H1 (cell line): ENCODE measurements at regions not wholly inside any gene's neighbourhood (a gene's known extent, or its start where the extent isn't known, plus 50 kb on each side); places are given as distances from the start of the nearest gene placed in this dataset.

Source experiments
- CTCF ChIA-PET: fragments of 300-600 bp; sonication (Branson Sonifier 250); formaldehyde crosslinking; loops from one replicate; lab custom pipeline; 2021; ENCODE audit not compliant: partially characterized antibody; lab: Charles Lee
- POLR2A ChIA-PET: fragments of 300-600 bp; sonication (Branson Sonifier 250); formaldehyde crosslinking; loops from one replicate; lab custom pipeline; 2021; ENCODE audit warnings: inconsistent platforms; ENCODE audit not compliant: partially characterized antibody; lab: Charles Lee
- DNase-seq, 2 experiments: peaks; one replicate each; pipeline versions ENCODE4 v3.0.0 to v3.0.0-alpha.2; 2010 to 2022; ENCODE audit warnings: low spot score in 2 of 2, low read depth in 1 of 2, mixed read lengths in 1 of 2
- FAIRE-seq: peaks from 2 replicates; lab custom pipeline; 2011; peaks lifted over from hg19 to GRCh38; lab: Jason Lieb, UNC
- H2AFZ ChIP-seq: 2 replicates; pipeline ENCODE4 v1.8.1; 2012; ENCODE audit warnings: low read length, inconsistent platforms
- H2AK5ac ChIP-seq: 2 replicates; pipeline ENCODE4 v1.6.1; 2013; ENCODE audit warnings: low read depth, low read length
- H2BK120ac ChIP-seq: replicated peaks from 2 replicates; pipeline ENCODE3; 2013; ENCODE audit warnings: low read depth, low read length, inconsistent platforms
- H2BK12ac ChIP-seq: 2 replicates; pipeline ENCODE4 v1.6.1; 2013; ENCODE audit warnings: low read depth, low read length
- H2BK15ac ChIP-seq: 2 replicates; pipeline ENCODE4 v1.6.1; 2013; ENCODE audit warnings: low read length
- H2BK20ac ChIP-seq: 2 replicates; pipeline ENCODE4 v1.6.1; 2013; ENCODE audit warnings: low read length
- H2BK5ac ChIP-seq: 2 replicates; pipeline ENCODE4 v1.6.1; 2013; ENCODE audit warnings: low read depth, low read length
- H3K14ac ChIP-seq: 2 replicates; pipeline ENCODE4 v1.6.1; 2013; ENCODE audit warnings: inconsistent platforms; ENCODE audit not compliant: insufficient read length
- H3K18ac ChIP-seq: 2 replicates; pipeline ENCODE4 v1.6.1; 2013; ENCODE audit warnings: low read length; ENCODE audit errors: extremely low read depth
- H3K23ac ChIP-seq: 2 replicates; pipeline ENCODE4 v1.6.1; 2013; ENCODE audit warnings: inconsistent platforms; ENCODE audit not compliant: insufficient read length
- H3K23me2 ChIP-seq: 2 replicates; pipeline ENCODE4 v1.6.1; 2013; ENCODE audit warnings: low read depth, low read length
- H3K27ac ChIP-seq: 2 replicates; pipeline ENCODE4 v1.6.1; 2011; ENCODE audit warnings: low read depth, low read length, inconsistent platforms
- H3K27me3 ChIP-seq, 4 experiments: replicated peaks in 1 of 4; 1 replicate in 1 of 4; 2 replicates in 3 of 4; pipeline versions ENCODE4 v1.6.1 to v1.8.1; 2011 to 2013; ENCODE audit warnings: low read length in 3 of 4, mild to moderate bottlenecking in 3 of 4, inconsistent platforms in 2 of 4, mixed read lengths in 2 of 4, moderate library complexity in 1 of 4; ENCODE audit not compliant: control insufficient read depth in 3 of 4, insufficient read depth in 3 of 4; ENCODE audit errors: extremely low read depth in 1 of 4
- H3K36me3 ChIP-seq, 4 experiments: 2 replicates each; pipeline versions ENCODE4 v1.6.1 to v1.8.1; 2011 to 2013; ENCODE audit warnings: mild to moderate bottlenecking in 4 of 4, low read length in 3 of 4, moderate library complexity in 2 of 4, control low read depth in 1 of 4, inconsistent platforms in 1 of 4; ENCODE audit not compliant: insufficient read depth in 4 of 4, control insufficient read depth in 2 of 4
- H3K4ac ChIP-seq: replicated peaks from 2 replicates; pipeline ENCODE3; 2013; ENCODE audit warnings: low read length, low read depth, mixed read lengths, inconsistent platforms; ENCODE audit not compliant: insufficient read length
- H3K4me1 ChIP-seq, 4 experiments: replicated peaks in 1 of 4; 1 replicate in 1 of 4; 2 replicates in 3 of 4; pipeline versions ENCODE4 v1.6.1 to v1.8.1; 2011 to 2013; ENCODE audit warnings: low read length in 3 of 4, inconsistent platforms in 2 of 4, mixed read lengths in 1 of 4; ENCODE audit not compliant: insufficient read depth in 4 of 4, control insufficient read depth in 3 of 4
- H3K4me2 ChIP-seq, 2 experiments: 2 replicates each; pipeline versions ENCODE4 v1.6.1 to v1.8.1; 2011 to 2013; ENCODE audit warnings: low read depth in 2 of 2, low read length in 2 of 2, control low read depth in 1 of 2, inconsistent platforms in 1 of 2, mild to moderate bottlenecking in 1 of 2; ENCODE audit not compliant: insufficient read depth in 1 of 2
- H3K4me3 ChIP-seq, 4 experiments: fragments of 200-600, 300-600 bp in 1 of 4; sonication (generic), shearing (Covaris generic), sonication (Bioruptor Twin) in 1 of 4; 2 replicates each; pipeline versions ENCODE4 v1.5.1 to v1.8.1; 2011 to 2016; ENCODE audit warnings: low read length in 4 of 4, low read depth in 3 of 4, control low read depth in 2 of 4, inconsistent platforms in 2 of 4, mild to moderate bottlenecking in 2 of 4, mixed read lengths in 1 of 4, moderate library complexity in 1 of 4; ENCODE audit not compliant: insufficient read depth in 2 of 4; ENCODE audit errors: extremely low read depth in 1 of 4
- H3K56ac ChIP-seq: replicated peaks from 2 replicates; pipeline ENCODE3; 2013; ENCODE audit warnings: low read depth, mild to moderate bottlenecking, mixed read lengths, low read length, inconsistent platforms; ENCODE audit not compliant: insufficient read length
- H3K79me1 ChIP-seq: 2 replicates; pipeline ENCODE4 v1.6.1; 2013; ENCODE audit warnings: low read depth, low read length, control low read depth
- H3K79me2 ChIP-seq, 2 experiments: 2 replicates each; pipeline versions ENCODE4 v1.6.1 to v1.8.1; 2012 to 2013; ENCODE audit warnings: low read length in 2 of 2, mild to moderate bottlenecking in 2 of 2, inconsistent platforms in 1 of 2; ENCODE audit not compliant: insufficient read depth in 2 of 2, control insufficient read depth in 1 of 2
- H3K9ac ChIP-seq, 4 experiments: replicated peaks in 1 of 4; 1 replicate in 1 of 4; 2 replicates in 3 of 4; pipeline versions ENCODE4 v1.6.1 to v1.8.1; 2011 to 2013; ENCODE audit warnings: low read depth in 3 of 4, low read length in 3 of 4, control low read depth in 2 of 4, mild to moderate bottlenecking in 2 of 4, moderate library complexity in 2 of 4, inconsistent platforms in 1 of 4; ENCODE audit errors: extremely low read depth in 1 of 4
- H3K9me3 ChIP-seq, 2 experiments: 2 replicates each; pipeline versions ENCODE4 v1.6.1 to v1.8.1; 2012 to 2013; ENCODE audit warnings: mild to moderate bottlenecking in 2 of 2, moderate library complexity in 2 of 2, control low read depth in 1 of 2, inconsistent platforms in 1 of 2, low read depth in 1 of 2, low read length in 1 of 2, mixed read lengths in 1 of 2; ENCODE audit not compliant: insufficient read depth in 2 of 2
- H4K20me1 ChIP-seq, 2 experiments: replicated peaks in 1 of 2; 2 replicates each; pipeline versions ENCODE3 to v1.8.1; 2011 to 2013; ENCODE audit warnings: inconsistent platforms in 2 of 2, low read length in 2 of 2, mild to moderate bottlenecking in 1 of 2; ENCODE audit not compliant: insufficient read depth in 2 of 2, control insufficient read depth in 1 of 2
- H4K5ac ChIP-seq: 2 replicates; pipeline ENCODE4 v1.6.1; 2013; ENCODE audit warnings: low read length, low read depth, mixed read lengths, inconsistent platforms; ENCODE audit not compliant: insufficient read length
- H4K8ac ChIP-seq: 2 replicates; pipeline ENCODE4 v1.8.0; 2013; ENCODE audit warnings: mild to moderate bottlenecking, moderate library complexity, low read length, inconsistent platforms; ENCODE audit not compliant: insufficient read depth; ENCODE audit errors: extremely low read depth
- H4K91ac ChIP-seq: replicated peaks from 2 replicates; pipeline ENCODE3; 2013; ENCODE audit warnings: low read length, mixed read lengths, inconsistent platforms; ENCODE audit not compliant: insufficient read length
- CBX8 ChIP-seq: fragments of 300-800, 300-1000 bp; sonication (generic); IDR thresholded peaks from 2 replicates; pipeline ENCODE4 v1.7.1; 2016; ENCODE audit warnings: low read depth, low read length, borderline replicate concordance
- CEBPB ChIP-seq: IDR thresholded peaks from 2 replicates; pipeline ENCODE4 v1.6.1; 2012; ENCODE audit warnings: low read depth, low read length
- EP300 ChIP-seq, 2 experiments: IDR thresholded peaks; 1 replicate in 1 of 2; 2 replicates in 1 of 2; pipeline ENCODE4 v1.6.1; 2011 to 2012; ENCODE audit warnings: low read depth in 2 of 2, low read length in 2 of 2, mild to moderate bottlenecking in 2 of 2, borderline replicate concordance in 1 of 2, inconsistent platforms in 1 of 2, moderate library complexity in 1 of 2
- FOSL1 ChIP-seq: IDR thresholded peaks from 2 replicates; pipeline ENCODE4 v1.6.1; 2011; ENCODE audit warnings: mild to moderate bottlenecking, low read depth, low read length, moderate library complexity; ENCODE audit not compliant: insufficient read depth
- HDAC2 ChIP-seq, 2 experiments: fragments of 300-600 bp in 1 of 2; sonication (generic) in 1 of 2; IDR thresholded peaks; 2 replicates each; pipeline ENCODE4 v1.6.1; 2011 to 2012; ENCODE audit warnings: low read depth in 2 of 2, low read length in 2 of 2, mild to moderate bottlenecking in 2 of 2, moderate library complexity in 2 of 2, borderline replicate concordance in 1 of 2, inconsistent platforms in 1 of 2
- MAFK ChIP-seq: IDR thresholded peaks from 2 replicates; pipeline ENCODE4 v1.6.1; 2012; ENCODE audit warnings: low read depth, mild to moderate bottlenecking, improper control_type of control experiment, low read length
- PHF8 ChIP-seq: fragments of 200-600 bp; sonication (generic); conservative IDR thresholded peaks from 2 replicates; pipeline ENCODE4 v1.7.1; 2012; ENCODE audit warnings: low read depth, mild to moderate bottlenecking, inconsistent platforms, low read length, moderate library complexity
- POU5F1 ChIP-seq: IDR thresholded peaks from 2 replicates; pipeline ENCODE4 v1.6.1; 2011; ENCODE audit warnings: low read depth, mild to moderate bottlenecking, low read length, moderate library complexity
- RFX5 ChIP-seq: IDR thresholded peaks from 2 replicates; pipeline ENCODE4 v1.6.1; 2011; ENCODE audit warnings: low read depth, low read length, improper control_type of control experiment, borderline replicate concordance
- SIRT6 ChIP-seq: IDR thresholded peaks from one replicate; pipeline ENCODE4 v1.7.1; 2012; ENCODE audit warnings: low read length, inconsistent platforms
- SUZ12 ChIP-seq: fragments of 200-600 bp; sonication (generic); IDR thresholded peaks from 2 replicates; pipeline ENCODE4 v1.6.1; 2012; ENCODE audit warnings: mild to moderate bottlenecking, inconsistent platforms, low read length, moderate library complexity, mixed read lengths
- TAF7 ChIP-seq: optimal IDR thresholded peaks from 2 replicates; pipeline ENCODE3; 2011; ENCODE audit warnings: low read depth, mild to moderate bottlenecking, inconsistent platforms, low read length, moderate library complexity, borderline replicate concordance
- TCF12 ChIP-seq: IDR thresholded peaks from 2 replicates; pipeline ENCODE4 v1.6.1; 2011; ENCODE audit warnings: low read depth, mild to moderate bottlenecking, low read length
- WGBS, 2 experiments: shearing (Covaris generic) in 1 of 2; methylation state at CpG; one replicate each; pipeline versions ENCODE4 v1.1.6 to v1.1.7; 2013 to 2015; ENCODE audit warnings: low lambda C conversion rate in 2 of 2, mixed read lengths in 2 of 2, inconsistent platforms in 1 of 2, low coverage in 1 of 2, missing lambda C conversion rate in 1 of 2; ENCODE audit not compliant: insufficient replicate concordance in 2 of 2, insufficient coverage in 1 of 2, insufficient read length in 1 of 2; ENCODE audit errors: extremely low coverage in 1 of 2, missing lambda C conversion rate in 1 of 2; 5-methylcytosine and 5-hydroxymethylcytosine counted together
- TF ChIP-seq, protein P1 (sequence below): IDR thresholded peaks from 2 replicates; pipeline ENCODE4 v1.6.1; 2012; ENCODE audit warnings: inconsistent platforms

DNA sequence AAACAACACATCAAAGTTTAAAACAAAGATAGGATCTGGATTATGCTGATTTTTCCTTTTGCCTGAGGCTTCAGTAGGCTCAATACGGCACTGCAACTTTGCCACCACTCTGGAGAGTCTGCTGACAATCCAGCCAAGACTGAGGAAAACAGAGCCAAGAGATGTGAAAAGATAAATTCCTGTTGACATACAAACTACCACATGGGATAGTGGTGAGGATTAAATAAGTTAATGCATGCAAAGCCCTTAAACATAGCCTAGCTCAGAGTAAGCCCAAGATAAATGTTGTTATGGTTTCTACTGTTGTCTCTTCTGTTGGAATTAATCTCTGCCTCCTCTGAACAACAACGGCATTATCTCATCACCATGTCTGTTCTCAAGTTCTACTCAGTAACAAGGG lies 245.9 kb upstream of the LMCD1 start:
- Histone ChIP-seq H3K36me3 (no peaks in the 10 kb centered on the region), H3K79me1 (no peaks in the 10 kb centered on the region), H2AK5ac (no peak overlapping the region), H3K18ac (no peak overlapping the region), H3K23me2 (no peaks in the 10 kb centered on the region; the same call in 1 of the 2 replicates), H3K4me3 (no peak overlapping the region), H3K4ac (no peak overlapping the region), H4K5ac (no peak overlapping the region), H3K14ac (no peak overlapping the region), H3K27ac (no peak overlapping the region), H3K4me1 (no peaks in the 10 kb centered on the region), H3K9me3 (no peaks in the 10 kb centered on the region; a peak in 1 of 4 replicates), H4K20me1 (no peaks in the 10 kb centered on the region), H2AFZ (no peak overlapping the region), H2BK120ac (no peak overlapping the region), H3K56ac (no peak overlapping the region), H4K8ac (no peak overlapping the region), H2BK5ac (no peak overlapping the region), H3K79me2 (no peaks in the 10 kb centered on the region), H3K27me3 (no peaks in the 10 kb centered on the region), H3K9ac (no peak overlapping the region), H3K23ac (no peak overlapping the region), H2BK12ac (no peak overlapping the region), H4K91ac (no peak overlapping the region), H2BK20ac (no peak overlapping the region), H3K4me2 (no peak overlapping the region), H2BK15ac (no peak overlapping the region)
- ChIA-PET CTCF (interaction anchor here (0.6 to 7.7 kb wide), 5 partner anchors 11 to 162 kb away, joined by 3 to 69 read pairs (median 6); no protein-coding TSS in a partner anchor), POLR2A (no interaction called here)
- no peak for TF ChIP-seq TAF7
- no peak for TF ChIP-seq SIRT6
- TF ChIP-seq TCF12, result no peak
- no peak for TF ChIP-seq SUZ12
- no peak for TF ChIP-seq CEBPB
- no peak for TF ChIP-seq HDAC2 (IDR thresholded peaks at IDR 0.05; ENCODE audit: borderline replicate concordance in 1 of 2, low read depth in 2 of 2, low read length in 2 of 2)
- TF ChIP-seq EP300 (IDR thresholded peaks at IDR 0.05; ENCODE audit: borderline replicate concordance in 1 of 2, low read depth in 2 of 2, low read length in 2 of 2), result no peak
- TF ChIP-seq FOSL1, result no peak
- TF ChIP-seq POU5F1, result no peak
- no peak for TF ChIP-seq PHF8
- TF ChIP-seq, protein P1, sequence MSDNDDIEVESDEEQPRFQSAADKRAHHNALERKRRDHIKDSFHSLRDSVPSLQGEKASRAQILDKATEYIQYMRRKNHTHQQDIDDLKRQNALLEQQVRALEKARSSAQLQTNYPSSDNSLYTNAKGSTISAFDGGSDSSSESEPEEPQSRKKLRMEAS, result no peak
- no peak for TF ChIP-seq RFX5
- TF ChIP-seq MAFK, result no peak
- no peak for TF ChIP-seq CBX8
- no peak for FAIRE-seq
- DNase-seq, result no peak
- 93% methylated on average over 2 of the region's 2 CpGs; no CpG with 5 or more reads in 1 of the 2 experiments for WGBS, 2 experiments
